Activated naive CD8-positive, alpha-beta T cell treated with anti-CD3 and anti-CD28 coated beads, Interleukin-2, amount 50 U/mL, for 16 hours (primary cell): ENCODE measurements at regions not wholly inside any gene's neighbourhood (a gene's known extent, or its start where the extent isn't known, plus 50 kb on each side); places are given as distances from the start of the nearest gene placed in this dataset.
A peak's percentile ranks its signal among the peaks of the same experiment; 100 is the strongest.
"Not testable (repeated sequence)": the region's sequence is repeated elsewhere in the genome, so short reads cannot be mapped to it uniquely, and the experiment has no call there.

Experiments used
- DNase-seq: peaks from one replicate; pipeline ENCODE4 v3.0.0-alpha.2; 2020; ENCODE audit warnings: low read depth, low spot score

DNA sequence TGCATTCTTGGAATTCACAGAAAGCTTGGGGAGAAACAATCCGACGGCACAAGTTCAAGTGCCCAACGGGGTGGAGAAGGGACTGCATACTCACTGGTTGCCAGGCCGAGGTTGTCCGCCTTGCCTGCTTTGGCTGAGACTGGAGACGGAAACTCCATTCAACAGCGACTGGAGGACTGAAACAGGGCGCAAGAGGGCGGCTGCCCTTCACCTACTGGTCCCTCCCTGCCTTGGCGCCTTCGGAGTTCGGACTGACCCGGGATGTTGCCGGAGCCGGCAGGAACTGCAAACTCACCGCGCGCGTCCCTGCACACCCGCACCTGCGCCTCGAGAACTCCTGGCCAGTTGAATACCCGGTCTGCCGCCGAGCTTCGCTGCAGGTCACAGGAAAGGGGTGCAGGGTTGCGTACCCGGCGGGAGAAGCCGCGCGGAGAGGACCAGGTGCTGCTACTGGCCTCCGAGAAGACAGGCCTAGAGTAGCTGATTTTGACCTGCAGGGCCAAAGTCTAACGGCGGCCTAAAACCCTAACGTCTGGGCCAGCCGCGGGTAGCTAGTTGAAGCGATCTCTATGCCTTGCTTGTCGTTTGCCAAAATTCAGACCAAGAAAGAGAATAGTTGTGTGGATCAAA lies 132.9 kb downstream of the FAM72B start:
- not testable (repeated sequence) for DNase-seq

DNA sequence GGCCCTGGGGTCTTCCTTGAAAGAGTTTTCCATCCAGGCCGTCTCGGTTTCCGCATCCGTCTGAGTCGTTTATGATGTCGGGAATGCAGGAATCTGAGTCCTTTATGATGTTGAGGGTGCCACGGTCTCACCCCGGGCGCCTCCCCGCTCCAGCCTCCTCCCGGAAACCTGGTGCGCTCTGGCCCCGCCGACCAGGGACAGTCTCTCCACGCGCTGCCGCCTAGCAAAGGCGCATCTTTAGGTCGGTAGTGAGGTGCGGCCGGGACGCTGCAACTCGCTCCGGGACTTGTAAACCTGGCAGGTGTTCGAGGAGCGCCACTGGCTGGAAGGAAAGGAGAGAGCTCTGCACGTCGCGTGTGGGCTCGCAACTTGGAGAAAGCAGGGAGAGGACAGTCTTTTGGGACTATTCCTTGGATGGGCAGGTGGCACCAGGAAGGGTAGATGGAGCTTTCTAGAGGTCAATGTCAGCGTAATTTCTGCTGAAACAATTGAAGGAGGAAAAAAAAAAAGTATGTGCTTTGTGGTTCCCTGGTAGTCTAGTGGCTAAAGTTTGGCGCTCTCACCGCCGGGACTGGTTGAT lies 132.0 kb downstream of the FAM72B start:
- not testable (repeated sequence) for DNase-seq

DNA sequence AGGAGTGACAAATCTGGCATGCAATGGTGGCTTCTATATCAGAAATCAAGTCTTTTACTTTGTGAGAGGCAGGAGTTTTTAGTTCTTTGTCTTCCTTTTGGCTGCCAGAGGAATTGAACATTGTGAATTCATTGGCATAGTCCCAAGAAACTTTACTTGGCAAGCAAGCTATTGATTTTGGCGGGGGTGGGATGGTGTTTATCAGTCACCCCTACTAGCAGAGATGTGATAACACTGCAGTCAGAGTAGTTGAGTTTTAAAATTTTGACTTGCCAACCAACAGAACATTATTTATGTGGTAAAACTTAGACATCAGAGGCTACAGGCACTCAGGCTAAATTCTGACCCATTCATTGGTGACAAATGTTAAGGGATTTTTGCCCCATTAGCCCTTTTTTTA lies 129.2 kb downstream of the FAM72B start:
- not testable (repeated sequence) for DNase-seq

DNA sequence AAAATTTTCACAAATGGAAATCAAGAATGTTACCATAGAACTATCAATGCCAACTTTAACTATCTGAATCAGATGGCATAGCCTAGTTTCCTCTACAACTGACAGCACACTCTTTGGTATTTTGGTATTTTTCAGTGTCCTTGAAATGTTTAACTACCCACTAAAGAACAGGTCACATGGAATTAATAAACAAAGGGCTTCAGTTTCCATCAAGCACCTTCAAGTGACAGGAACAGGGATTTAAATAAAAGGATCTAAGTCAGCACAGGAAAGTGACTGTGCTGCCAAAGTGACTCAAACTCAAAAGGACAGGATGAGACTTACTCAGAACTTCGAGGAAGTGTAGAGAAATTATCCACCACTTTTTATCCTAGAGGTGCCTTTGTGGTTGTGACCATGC lies 117.2 kb downstream of the FAM72B start:
- DNase-seq, result not testable (repeated sequence)

DNA sequence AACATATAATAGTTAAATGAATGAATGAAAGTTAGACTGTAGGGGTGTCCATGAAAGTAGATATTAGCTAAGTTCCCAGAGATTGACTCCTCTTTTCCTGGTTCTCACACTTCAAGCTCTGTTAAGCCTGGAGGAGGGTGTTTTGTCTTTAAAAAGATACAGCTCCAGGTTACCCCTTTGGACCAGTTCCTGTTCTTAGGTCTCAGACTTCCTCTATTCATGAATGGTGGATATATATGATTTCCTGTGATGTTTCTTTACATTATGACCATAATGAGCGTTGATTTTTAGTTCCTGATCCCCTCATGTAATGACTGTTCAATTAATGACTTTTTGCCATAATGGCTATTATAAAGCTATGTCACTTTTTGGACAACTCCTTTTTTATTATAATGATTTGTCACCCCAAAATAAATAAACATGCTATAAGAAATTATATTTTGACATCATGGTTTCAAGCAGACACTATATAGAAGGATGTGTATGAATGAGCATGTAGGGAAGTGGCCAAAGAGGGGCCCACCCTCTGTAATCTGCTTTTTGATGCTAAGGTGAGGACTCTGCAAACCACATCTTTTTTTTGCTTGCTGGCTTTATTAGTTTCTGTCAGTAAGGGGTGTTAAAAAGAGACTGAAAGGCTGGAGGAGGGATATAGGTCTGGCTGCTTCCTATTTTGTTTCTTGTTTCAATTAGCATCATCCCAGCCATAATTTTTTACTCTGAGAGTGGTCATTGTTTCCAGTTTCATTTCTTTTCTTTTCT lies 115.2 kb downstream of the FAM72B start:
- not testable (repeated sequence) for DNase-seq

DNA sequence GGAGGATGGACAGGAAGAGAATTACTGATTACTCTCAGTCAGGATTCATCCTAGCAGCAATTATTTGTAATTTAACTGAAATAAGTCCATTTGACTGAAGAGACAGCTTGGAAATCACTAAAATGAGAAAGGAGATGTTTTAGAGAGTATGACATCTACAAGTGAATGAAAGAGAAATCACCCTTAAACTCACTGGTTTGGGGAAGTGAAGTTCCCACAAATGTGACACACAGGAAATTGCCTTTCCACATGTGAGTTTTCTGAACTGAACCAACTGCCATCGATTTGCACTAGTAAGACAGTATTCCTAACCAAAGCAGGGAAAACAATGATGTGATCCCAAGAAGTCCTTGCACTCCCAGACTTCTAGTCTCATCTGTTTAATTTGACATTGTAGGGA lies 110.3 kb downstream of the FAM72B start:
- not testable (repeated sequence) for DNase-seq

DNA sequence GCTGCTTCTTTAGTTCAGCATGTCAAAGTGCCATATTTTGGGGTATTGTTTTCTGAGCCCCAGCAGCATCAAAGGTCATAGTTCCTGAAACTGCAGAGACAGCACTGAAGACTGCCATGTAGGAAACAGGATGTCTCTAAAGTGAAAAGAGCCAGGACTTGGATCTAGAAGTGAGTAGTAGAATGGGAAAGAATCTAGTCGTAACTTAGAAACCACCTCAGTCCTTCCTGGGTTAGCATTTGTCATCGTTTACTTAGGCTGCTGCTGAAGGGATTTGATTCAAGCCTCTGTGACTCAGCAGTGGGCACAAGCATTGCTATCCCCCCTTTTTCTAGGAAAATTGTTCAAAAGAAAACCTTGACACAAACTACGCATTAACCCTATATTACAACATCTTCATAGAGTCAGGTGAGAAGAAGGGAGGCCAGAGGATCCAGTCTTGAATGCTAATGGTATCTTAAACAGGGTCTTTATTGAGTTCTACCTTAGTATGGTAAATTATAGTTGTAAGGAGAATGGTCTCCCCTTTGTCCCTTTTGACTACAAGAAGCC lies 108.8 kb downstream of the FAM72B start:
- DNase-seq, result not testable (repeated sequence)

DNA sequence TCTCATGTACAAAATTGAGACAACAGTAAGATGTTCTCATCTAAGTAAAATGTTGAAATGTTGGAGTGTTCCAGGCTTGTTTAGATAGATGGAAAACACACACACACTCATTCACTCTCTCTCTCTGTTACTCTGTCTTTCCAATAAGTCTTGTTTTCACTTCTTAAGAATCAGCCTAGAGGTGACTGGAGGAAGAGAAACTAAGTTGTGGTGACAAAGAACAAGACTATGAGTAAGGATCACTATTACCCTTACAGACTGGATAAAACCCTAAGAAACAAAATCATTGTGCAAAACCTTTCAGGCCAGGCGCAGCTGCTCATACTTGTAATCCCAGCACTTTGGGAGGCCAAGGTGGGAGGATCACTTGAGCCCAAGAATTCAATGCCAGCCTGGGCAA lies 107.5 kb downstream of the FAM72B start:
- DNase-seq, result not testable (repeated sequence)

DNA sequence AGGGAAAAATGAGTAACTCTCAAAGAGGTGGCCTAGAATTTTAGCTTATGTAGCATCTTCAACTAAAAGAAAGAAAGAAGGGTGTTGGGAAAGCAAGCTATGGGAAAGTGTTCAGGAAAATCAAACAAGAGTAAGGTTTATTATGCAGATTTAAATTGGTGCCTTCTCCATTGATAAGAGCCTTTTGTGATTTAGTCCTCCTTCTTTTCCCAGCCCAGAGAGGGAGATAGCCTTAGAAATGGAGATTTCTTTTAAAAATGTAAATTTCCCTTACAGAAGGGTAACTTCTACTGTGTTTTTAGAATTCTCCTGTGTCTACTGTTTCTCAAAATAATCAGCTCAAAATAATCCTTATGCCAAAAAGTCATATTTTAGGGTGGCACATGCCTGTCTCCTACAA lies 104.5 kb downstream of the FAM72B start:
- not testable (repeated sequence) for DNase-seq

DNA sequence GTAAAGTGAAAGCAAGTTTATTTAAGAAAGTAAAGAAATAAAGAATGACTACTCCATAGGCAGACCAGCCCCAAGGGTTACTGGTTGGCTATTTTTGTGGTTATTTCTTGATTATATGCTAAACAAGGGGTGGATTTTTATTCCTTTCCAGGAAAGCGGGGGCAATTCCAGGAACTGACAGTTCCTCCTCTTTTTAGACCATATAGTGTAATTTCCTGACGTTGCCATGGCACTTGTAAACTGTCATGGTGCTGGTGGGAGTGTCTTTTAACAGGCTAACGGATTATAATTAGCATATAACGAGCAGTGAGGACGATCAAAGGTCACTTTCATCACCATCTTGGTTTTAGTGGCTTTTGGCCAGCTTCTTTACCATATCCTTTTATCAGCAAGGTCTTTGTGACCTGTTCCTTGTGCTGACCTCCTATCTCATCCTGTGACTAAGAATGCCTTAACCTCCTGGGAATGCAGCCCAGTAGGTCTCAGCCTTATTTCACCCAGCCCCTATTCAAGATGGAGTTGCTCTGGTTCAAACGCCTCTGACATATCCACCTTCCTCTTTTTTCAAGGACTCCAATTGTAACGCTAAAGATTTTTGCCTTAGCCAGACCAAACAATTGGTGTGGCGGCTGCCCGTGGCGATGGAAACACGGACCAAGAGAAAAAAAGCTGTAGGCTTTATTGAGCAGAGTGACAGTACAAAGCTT lies 103.8 kb downstream of the FAM72B start:
- not testable (repeated sequence) for DNase-seq

DNA sequence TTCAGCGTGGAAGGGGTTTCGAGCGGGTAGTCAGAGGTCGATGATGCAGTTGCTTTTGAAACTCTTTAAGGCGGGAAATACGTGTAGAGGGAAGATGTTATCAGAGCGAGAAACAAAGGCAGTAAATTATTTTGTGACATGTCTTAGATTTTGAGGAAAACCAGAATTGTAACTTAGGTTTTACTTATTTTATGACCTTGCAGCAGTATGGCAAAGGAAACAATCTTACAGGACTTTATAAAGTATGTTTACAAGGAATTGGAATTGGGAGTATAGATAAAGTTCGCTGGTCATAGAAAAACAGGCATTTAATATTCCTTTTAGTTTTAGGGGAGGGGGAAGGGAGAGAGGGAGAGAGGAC lies 103.3 kb downstream of the FAM72B start:
- DNase-seq, result not testable (repeated sequence)

DNA sequence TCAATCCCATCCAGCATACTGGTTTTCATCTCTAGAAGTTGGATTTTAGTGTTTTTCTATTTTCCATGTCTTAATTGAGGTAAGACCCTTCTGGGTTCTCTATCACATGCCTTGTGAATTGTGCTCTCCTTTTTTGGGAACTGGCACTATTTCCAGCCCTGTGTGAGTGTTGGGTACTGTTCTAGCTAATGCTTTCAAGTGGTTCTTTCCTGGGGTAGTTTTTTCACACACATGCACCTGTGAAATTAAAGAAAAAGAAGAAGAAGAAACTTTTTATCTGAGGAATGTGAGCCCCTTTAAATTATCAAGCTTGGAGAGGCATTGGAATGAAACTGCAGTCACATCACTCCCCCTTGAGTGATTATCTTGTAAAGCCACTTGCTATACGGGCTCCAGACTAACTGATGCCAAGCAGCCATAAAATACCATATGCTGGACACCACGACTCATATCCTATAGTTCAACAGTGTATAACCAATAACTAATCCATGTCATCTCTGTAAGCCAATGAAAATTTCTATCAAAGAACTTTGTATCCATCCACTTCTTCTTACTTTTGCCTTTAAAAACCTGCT lies 102.4 kb downstream of the FAM72B start:
- not testable (repeated sequence) for DNase-seq

DNA sequence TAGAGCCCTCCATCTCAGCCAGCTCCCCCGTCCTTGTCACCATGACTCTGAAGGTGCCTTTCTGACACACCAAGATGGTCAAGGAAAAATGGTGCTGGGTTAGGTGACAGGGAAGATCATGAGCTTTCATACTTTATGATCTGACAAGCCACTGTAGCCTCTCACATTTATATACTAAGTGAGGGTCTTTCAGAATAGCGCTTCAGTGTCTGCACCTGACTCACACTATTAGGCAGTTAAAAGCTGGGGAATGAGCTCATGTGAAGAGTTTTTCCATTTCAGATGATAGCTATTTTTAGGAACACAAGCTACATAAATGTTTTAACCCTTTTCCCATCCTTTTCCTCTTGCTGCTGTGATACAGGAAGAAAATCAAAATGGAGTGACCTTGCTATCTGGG lies 101.1 kb downstream of the FAM72B start:
- not testable (repeated sequence) for DNase-seq

DNA sequence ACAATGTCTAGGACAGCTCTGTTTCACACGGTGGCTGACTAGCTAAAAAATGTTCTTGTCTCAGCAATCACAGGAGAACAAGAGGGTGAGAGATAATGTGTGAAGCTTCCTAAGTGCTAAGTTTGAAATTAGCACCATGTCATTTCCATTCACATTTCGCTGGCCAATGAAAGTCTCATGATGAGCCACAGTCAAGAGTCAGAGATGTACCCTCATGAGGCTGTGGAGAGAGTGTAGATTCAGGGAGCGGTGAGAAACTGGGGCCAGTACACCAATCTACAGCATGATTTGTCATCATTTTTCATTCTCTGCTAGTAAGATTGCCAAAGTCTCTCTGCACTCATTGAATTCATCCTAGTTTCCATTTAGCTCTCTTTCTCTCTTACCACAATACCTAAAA lies 97.9 kb downstream of the FAM72B start:
- DNase-seq, result not testable (repeated sequence)

DNA sequence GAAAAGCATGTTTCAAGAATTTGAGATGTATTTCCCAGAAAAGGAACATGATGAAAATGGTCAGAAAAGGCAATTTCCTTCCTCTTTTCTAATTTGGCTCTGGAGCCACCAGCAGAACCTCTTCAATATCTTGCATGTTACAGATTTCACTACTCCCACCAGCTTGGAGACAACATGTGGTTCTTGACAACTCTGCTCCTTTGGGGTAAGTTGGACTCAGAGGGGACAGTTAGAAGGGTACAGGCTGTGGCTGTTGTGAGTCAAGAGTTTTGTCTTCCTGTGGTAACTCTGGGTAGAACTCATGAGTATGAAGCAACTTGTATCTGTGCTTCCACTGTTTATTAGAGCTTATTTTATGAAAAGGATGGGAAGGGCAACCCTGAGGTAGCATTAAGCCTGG lies 96.9 kb downstream of the FAM72B start:
- DNase-seq, result not testable (repeated sequence)

DNA sequence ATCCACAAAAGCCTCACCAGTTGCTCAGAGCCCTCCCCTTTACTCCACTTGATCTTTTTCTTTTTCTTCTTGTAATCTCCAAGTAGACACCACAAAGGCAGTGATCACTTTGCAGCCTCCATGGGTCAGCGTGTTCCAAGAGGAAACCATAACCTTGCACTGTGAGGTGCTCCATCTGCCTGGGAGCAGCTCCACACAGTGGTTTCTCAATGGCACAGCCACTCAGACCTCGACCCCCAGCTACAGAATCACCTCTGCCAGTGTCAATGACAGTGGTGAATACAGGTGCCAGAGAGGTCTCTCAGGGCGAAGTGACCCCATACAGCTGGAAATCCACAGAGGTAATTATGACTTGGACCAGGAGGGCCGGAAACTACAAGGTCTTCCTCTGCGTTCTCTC lies 95.6 kb downstream of the FAM72B start:
- not testable (repeated sequence) for DNase-seq

DNA sequence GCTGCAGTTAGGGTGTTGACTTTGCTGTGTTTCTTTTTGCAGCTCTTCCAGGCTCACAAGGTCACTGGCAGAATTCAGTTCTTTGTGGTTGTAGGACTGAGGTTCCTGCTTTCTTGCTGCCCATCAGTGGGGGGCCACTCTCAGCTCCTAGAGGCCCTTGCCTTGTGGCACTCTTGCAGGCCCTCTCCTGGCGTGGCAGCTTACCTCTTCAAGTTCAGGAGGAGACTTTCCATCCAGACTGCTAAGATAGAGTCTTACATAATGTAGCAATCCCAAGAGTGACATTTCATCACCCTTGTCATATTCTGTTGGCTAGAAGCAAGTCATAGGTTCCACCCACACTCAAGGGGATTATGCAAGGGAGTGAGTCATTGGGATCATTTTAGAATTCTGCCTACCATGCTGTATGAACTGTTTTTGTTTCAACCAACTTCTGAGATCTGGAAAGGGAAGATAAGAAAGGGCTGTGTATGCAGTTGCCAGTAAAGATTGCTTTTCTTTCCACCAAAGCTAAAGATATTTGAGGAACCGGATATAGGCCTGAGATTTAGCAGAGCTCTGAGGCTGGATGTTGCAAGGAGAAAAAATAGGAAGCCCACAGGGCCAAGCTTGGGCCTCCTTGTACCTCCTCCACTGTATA lies 91.7 kb downstream of the FAM72B start:
- not testable (repeated sequence) for DNase-seq

DNA sequence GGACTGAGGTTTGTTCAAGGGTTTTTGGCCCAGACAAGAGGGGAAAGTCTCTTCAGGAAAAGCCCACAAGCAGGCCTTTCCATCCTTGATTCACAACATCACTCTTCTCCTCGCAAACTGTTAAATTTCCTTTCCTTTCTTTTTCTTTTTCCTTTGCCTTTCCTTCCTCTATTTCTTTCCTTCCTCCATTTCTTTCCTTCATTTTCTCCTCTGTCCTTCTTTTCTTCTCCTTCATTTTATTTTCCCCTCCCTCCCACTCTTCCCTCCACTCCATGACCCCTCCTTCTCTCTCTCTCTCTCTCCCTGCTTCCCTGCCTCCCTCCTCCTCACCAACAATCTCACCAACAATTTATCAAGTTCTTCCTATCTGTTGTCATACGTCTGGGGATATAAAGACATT lies 89.1 kb downstream of the FAM72B start:
- not testable (repeated sequence) for DNase-seq

DNA sequence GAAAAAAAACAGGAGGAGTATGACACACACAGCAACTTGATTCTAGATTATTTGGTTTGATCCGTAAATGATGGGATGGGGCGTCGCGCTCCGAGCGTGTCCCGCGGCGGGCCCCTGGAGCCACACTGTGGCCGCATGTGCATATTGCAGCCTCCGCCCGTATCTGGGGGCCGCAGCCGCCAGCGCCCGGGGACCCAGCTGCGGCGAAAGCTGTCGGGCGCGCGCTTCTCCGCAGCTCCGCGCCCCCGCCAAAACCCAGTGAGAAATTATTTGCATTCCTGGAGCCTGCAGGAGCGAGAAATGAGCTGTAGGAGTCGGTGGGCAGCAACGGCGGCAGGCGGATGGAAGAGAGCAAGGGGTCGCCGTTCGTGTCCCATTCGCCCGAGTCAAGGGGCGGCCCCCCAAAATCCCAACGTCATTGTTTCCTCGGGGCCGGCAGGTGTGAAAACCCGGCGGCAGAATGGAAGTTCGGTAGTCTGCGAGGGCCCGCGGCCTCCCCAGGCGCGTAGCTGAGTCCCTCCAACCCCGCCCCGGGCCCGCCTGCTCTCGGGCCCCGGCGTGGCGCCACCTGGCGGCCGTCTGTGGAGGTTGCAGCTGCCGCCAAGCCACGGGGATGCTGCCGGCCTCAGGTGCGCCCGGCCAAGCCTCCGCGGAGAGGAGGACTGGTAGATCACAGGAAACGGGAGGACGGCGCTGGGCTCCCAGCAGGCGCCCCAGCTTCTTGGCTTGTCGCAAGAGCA lies 86.8 kb downstream of the FAM72B start:
- peak; percentile 74 for DNase-seq

DNA sequence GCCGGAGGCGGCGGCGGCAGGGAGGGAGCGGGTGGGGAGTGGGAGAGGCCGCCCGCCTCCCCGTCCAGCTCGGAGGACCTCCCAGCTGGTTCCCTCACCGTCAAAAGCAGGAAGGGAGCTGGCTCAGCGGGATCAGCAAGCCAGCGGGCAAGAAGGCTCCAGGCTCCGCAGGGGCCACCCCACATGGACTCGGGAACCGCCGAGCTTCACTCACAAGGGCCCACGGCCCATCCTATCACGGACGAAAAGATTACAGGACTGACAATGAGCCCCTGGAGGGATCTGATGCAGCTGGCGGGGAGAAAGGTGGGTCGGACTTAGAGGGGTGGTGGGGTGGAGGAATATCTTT lies 86.3 kb downstream of the FAM72B start:
- DNase-seq, result not testable (repeated sequence)
